Esophagus (tissue), 2 donors: ENCODE measurements at regions not wholly inside any gene's neighbourhood (a gene's known extent, or its start where the extent isn't known, plus 50 kb on each side); places are given as distances from the start of the nearest gene placed in this dataset.
"Not testable (repeated sequence)": the region's sequence is repeated elsewhere in the genome, so short reads cannot be mapped to it uniquely, and the experiment has no call there.

ENCODE experiments used
- H3K27ac ChIP-seq, 2 donors: one replicate each; pipeline ENCODE4 v1.5.1; 2013; ENCODE audit warnings: low read depth in 2 of 2, mild to moderate bottlenecking in 2 of 2, inconsistent platforms in 1 of 2, low read length in 1 of 2, moderate library complexity in 1 of 2
- H3K27me3 ChIP-seq, 2 donors: one replicate each; pipeline ENCODE4 v1.6.1; 2013; ENCODE audit warnings: low read length in 2 of 2, control low read depth in 1 of 2, mild to moderate bottlenecking in 1 of 2; ENCODE audit not compliant: insufficient read depth in 2 of 2, control insufficient read depth in 1 of 2
- H3K36me3 ChIP-seq, 2 donors: one replicate each; pipeline ENCODE4 v1.6.1; 2013; ENCODE audit warnings: low read length in 1 of 2; ENCODE audit not compliant: control insufficient read depth in 2 of 2, insufficient read depth in 2 of 2
- H3K4me1 ChIP-seq, 2 donors: one replicate each; pipeline ENCODE4 v1.6.1; 2013; ENCODE audit warnings: low read length in 1 of 2; ENCODE audit not compliant: control insufficient read depth in 2 of 2, insufficient read depth in 2 of 2
- H3K4me3 ChIP-seq, 2 donors: one replicate each; pipeline ENCODE4 v1.5.1; 2013; ENCODE audit warnings: low read length in 2 of 2, mild to moderate bottlenecking in 2 of 2, low read depth in 1 of 2, moderate library complexity in 1 of 2
- H3K9me3 ChIP-seq, 2 donors: one replicate each; pipeline ENCODE4 v1.6.1; 2013; ENCODE audit warnings: mild to moderate bottlenecking in 2 of 2, low read depth in 1 of 2, low read length in 1 of 2, moderate library complexity in 1 of 2; ENCODE audit not compliant: control insufficient read depth in 2 of 2, insufficient read depth in 1 of 2
- WGBS, 2 donors: extraction: QIAGEN DNeasy Blood & Tissue Kit; methylation state at CpG; one replicate each; pipeline ENCODE4 v1.1.7; 2013; 5-methylcytosine and 5-hydroxymethylcytosine counted together
- donor health status: healthy with polysubstance abuse.
- donor health status: Bipolar disorder and iron deficiency.

GRCh38 chr15:20376872-20377271 lies 164.7 kb downstream of the GOLGA6L6 start:
- no peak overlapping the region for H3K27ac ChIP-seq

GRCh38 chr15:20372416-20372815 lies 169.2 kb downstream of the GOLGA6L6 start:
- not testable (repeated sequence) for H3K27ac ChIP-seq, H3K4me1 ChIP-seq, H3K4me3 ChIP-seq, H3K36me3 ChIP-seq, H3K27me3 ChIP-seq, H3K9me3 ChIP-seq

More at GRCh38 chr15:20376872-20377271, 164.7 kb downstream of the GOLGA6L6 start:
- no peaks in the 10 kb centered on the region for H3K36me3 ChIP-seq
- 63 to 64% methylated on average over 5 of the region's 5 CpGs for WGBS, 2 donors
- H3K4me1 ChIP-seq: no peaks in the 10 kb centered on the region
- no peaks in the 10 kb centered on the region for H3K27me3 ChIP-seq
- no peaks in the 10 kb centered on the region for H3K9me3 ChIP-seq
- H3K4me3 ChIP-seq: no peak overlapping the region

GRCh38 chr15:20369500-20369899 lies 172.1 kb downstream of the GOLGA6L6 start:
- Histone ChIP-seq H3K36me3 (no peaks in the 10 kb centered on the region), H3K27ac (no peak overlapping the region), H3K4me3 (no peak overlapping the region), H3K9me3 (no peaks in the 10 kb centered on the region), H3K4me1 (no peaks in the 10 kb centered on the region), H3K27me3 (no peaks in the 10 kb centered on the region)
- WGBS, 2 donors: 62 to 71% methylated on average over 3 of the region's 3 CpGs

GRCh38 chr15:20368974-20369373 lies 172.6 kb downstream of the GOLGA6L6 start:
- Histone ChIP-seq H3K9me3 (no peaks in the 10 kb centered on the region), H3K4me1 (no peaks in the 10 kb centered on the region), H3K27ac (no peak overlapping the region), H3K4me3 (no peak overlapping the region), H3K36me3 (no peaks in the 10 kb centered on the region), H3K27me3 (no peaks in the 10 kb centered on the region)
- WGBS, 2 donors: 25 to 35% methylated on average over 1 of the region's 1 CpG

GRCh38 chr15:20367093-20367492 lies 174.5 kb downstream of the GOLGA6L6 start:
- Histone ChIP-seq H3K4me3 (no peak overlapping the region), H3K9me3 (peaks cover 0 to 3% of the 10 kb centered on the region in 2 donors), H3K4me1 (no peaks in the 10 kb centered on the region), H3K27me3 (no peaks in the 10 kb centered on the region), H3K27ac (no peak overlapping the region), H3K36me3 (no peaks in the 10 kb centered on the region)
- 58 to 59% methylated on average over 2 of the region's 2 CpGs for WGBS, 2 donors

- not testable (repeated sequence) for H3K4me1 ChIP-seq, H3K4me3 ChIP-seq, H3K27me3 ChIP-seq, H3K36me3 ChIP-seq, H3K27ac ChIP-seq, H3K9me3 ChIP-seq
- 61 to 65% methylated on average over 5 of the region's 5 CpGs for WGBS, 2 donors
Measured at GRCh38 chr15:20363591-20363990, 178.0 kb downstream of the GOLGA6L6 start.

- Histone ChIP-seq H3K4me1 (no peaks in the 10 kb centered on the region), H3K36me3 (no peaks in the 10 kb centered on the region), H3K27ac (no peak overlapping the region), H3K4me3 (no peak overlapping the region), H3K9me3 (peaks cover 7 to 26% of the 10 kb centered on the region in 2 donors), H3K27me3 (no peaks in the 10 kb centered on the region)
Measured at GRCh38 chr15:20361091-20361490, 180.5 kb downstream of the GOLGA6L6 start.

- H3K4me1 ChIP-seq: no peaks in the 10 kb centered on the region
- no peaks in the 10 kb centered on the region for H3K27me3 ChIP-seq
- peaks cover 7 to 33% of the 10 kb centered on the region in 2 donors for H3K9me3 ChIP-seq
- WGBS, 2 donors: 74 to 76% methylated on average over 17 of the region's 17 CpGs
- H3K36me3 ChIP-seq: no peaks in the 10 kb centered on the region
- H3K27ac ChIP-seq: no peak overlapping the region
- H3K4me3 ChIP-seq: no peak overlapping the region
Measured at GRCh38 chr15:20358779-20359414, 182.7 kb downstream of the GOLGA6L6 start.

- no peaks in the 10 kb centered on the region for H3K36me3 ChIP-seq
- H3K27me3 ChIP-seq: no peaks in the 10 kb centered on the region
- no peak overlapping the region for H3K4me3 ChIP-seq
- H3K27ac ChIP-seq: no peak overlapping the region
- H3K9me3 ChIP-seq: peaks cover 7 to 31% of the 10 kb centered on the region in 2 donors
- H3K4me1 ChIP-seq: no peaks in the 10 kb centered on the region
- 88 to 89% methylated on average over 28 of the region's 28 CpGs for WGBS, 2 donors
Measured at GRCh38 chr15:20358066-20358778, 183.4 kb downstream of the GOLGA6L6 start.

- 82 to 84% methylated on average over 17 of the region's 17 CpGs for WGBS, 2 donors
- Histone ChIP-seq H3K27ac (no peak overlapping the region), H3K36me3 (no peaks in the 10 kb centered on the region), H3K27me3 (no peaks in the 10 kb centered on the region), H3K4me1 (no peaks in the 10 kb centered on the region), H3K9me3 (peaks cover 8 to 32% of the 10 kb centered on the region in 2 donors), H3K4me3 (no peak overlapping the region)
Measured at GRCh38 chr15:20357481-20358065, 184.0 kb downstream of the GOLGA6L6 start.
